Mucosa of descending colon (tissue), 3 donors: ENCODE measurements at regions not wholly inside any gene's neighbourhood (a gene's known extent, or its start where the extent isn't known, plus 50 kb on each side); places are given as distances from the start of the nearest gene placed in this dataset.

Experiments used
- ATAC-seq: fragments of 200-7000 bp; cut with Tn5 transposase; one replicate; pipeline ENCODE4 v1.9.1; 2020; ENCODE audit warnings: mild to moderate bottlenecking, moderate library complexity
- DNase-seq, 3 donors: peaks; one replicate each; pipeline ENCODE4 v3.0.0-alpha.2; 2020
- H3K36me3 ChIP-seq: fragments of 200-600 bp; one replicate; pipeline ENCODE4 v1.8.0; 2021; ENCODE audit warnings: low read depth, mild to moderate bottlenecking
- H3K4me1 ChIP-seq: fragments of 200-600 bp; one replicate; pipeline ENCODE4 v1.8.0; 2021; ENCODE audit warnings: low read depth, mild to moderate bottlenecking
- H3K4me3 ChIP-seq: fragments of 200-600 bp; one replicate; pipeline ENCODE4 v1.8.0; 2021; ENCODE audit warnings: mild to moderate bottlenecking
- H3K9me3 ChIP-seq: fragments of 200-600 bp; one replicate; pipeline ENCODE4 v1.8.0; 2021; ENCODE audit warnings: mild to moderate bottlenecking
- intact Hi-C, 2 donors: fragments of 100-400 bp; cut with DNase I in 1 of 2; cut with micrococcal nuclease in 1 of 2; formaldehyde crosslinking; loops; one replicate each; pipeline versions ENCODE4 v1.11.0 to v1.11.1; 2022; cut with DNase I, micrococcal nuclease
- TF ChIP-seq, protein P1 (sequence below): fragments of 200-600 bp; IDR thresholded peaks from one replicate; pipeline ENCODE4 v1.8.0; 2022; ENCODE audit warnings: antibody characterized with exemption, mild to moderate bottlenecking
- donor health status: DM: no; HTN: no; CAD: no; lungs with moderate emphysema.
- donor health status: DM: no; HTN: no; CAD: no.
- donor health status: DM: no; HTN: yes; CAD: no.

DNA sequence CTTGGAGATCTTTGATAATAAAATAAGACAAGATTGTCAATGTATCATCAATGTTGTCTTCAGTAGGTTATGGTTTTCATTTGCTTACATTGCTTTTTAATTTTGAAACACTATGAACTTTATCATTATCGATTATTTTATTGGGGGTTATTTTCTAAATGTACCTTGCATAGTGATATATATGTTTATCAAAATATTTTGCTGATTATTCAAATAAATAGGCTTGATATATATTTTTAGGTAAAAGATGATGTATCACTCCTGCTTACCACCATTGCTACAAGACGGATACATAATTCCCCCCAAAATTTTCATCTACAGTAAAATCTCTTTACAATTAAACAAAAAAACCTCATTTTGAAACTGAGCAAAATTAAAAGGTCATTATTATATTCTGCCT is 293.8 kb downstream of the SUCLG1 start:
- no peaks in the 10 kb centered on the region for H3K4me1 ChIP-seq
- intact Hi-C loops: no loop called here
- no peaks in the 10 kb centered on the region for H3K36me3 ChIP-seq
- DNase-seq: no peak
- no peak for ATAC-seq
- H3K4me3 ChIP-seq: no peak overlapping the region
- H3K9me3 ChIP-seq: no peaks in the 10 kb centered on the region
- TF ChIP-seq, protein P1, sequence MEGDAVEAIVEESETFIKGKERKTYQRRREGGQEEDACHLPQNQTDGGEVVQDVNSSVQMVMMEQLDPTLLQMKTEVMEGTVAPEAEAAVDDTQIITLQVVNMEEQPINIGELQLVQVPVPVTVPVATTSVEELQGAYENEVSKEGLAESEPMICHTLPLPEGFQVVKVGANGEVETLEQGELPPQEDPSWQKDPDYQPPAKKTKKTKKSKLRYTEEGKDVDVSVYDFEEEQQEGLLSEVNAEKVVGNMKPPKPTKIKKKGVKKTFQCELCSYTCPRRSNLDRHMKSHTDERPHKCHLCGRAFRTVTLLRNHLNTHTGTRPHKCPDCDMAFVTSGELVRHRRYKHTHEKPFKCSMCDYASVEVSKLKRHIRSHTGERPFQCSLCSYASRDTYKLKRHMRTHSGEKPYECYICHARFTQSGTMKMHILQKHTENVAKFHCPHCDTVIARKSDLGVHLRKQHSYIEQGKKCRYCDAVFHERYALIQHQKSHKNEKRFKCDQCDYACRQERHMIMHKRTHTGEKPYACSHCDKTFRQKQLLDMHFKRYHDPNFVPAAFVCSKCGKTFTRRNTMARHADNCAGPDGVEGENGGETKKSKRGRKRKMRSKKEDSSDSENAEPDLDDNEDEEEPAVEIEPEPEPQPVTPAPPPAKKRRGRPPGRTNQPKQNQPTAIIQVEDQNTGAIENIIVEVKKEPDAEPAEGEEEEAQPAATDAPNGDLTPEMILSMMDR: no peak

DNA sequence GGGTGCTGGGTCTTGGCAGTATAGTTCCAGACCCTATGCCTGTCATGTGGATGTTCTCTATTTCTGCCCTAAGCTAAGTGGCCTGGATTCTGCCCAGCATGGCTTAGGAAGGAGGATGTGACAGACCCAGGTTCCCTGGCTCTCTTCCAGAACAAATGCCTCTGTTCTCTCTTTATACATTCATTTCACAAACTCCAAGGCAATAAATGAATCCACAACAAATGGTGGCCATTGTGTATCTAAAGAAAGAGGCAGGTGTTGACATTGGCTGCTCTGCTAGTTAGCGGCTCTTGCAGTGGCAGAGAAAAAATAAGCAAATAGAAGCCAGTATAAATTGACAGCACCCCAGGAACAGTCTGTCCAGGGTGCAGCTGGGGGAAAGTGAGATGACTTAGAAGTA is 298.6 kb downstream of the SUCLG1 start:
- TF ChIP-seq, protein P1: no peak
- intact Hi-C loops: no loop called here
- no peak for DNase-seq
- H3K4me3 ChIP-seq: no peak overlapping the region
- no peaks in the 10 kb centered on the region for H3K4me1 ChIP-seq
- no peak for ATAC-seq
- no peaks in the 10 kb centered on the region for H3K9me3 ChIP-seq
- no peaks in the 10 kb centered on the region for H3K36me3 ChIP-seq

DNA sequence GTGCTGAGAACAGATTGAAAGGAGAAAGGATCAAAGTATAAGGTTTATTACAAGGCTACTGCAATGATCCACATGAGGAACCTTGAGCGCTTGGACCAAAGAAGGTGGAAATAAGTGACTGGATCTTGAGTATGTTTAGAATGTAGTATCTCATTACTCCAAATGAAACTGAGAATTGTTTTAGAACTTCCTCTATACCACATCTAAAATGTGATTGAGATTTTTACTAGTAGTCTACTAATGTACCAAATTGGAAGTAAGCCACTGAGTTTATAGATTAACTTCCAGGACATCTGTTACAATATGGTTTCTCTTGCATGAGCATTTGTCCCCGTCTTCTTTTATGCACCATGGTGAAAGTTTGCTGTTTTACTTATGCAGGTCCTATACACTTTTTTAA is 300.5 kb downstream of the SUCLG1 start:
- Histone ChIP-seq H3K9me3 (no peaks in the 10 kb centered on the region), H3K4me1 (no peaks in the 10 kb centered on the region), H3K4me3 (no peak overlapping the region), H3K36me3 (no peaks in the 10 kb centered on the region)
- DNase-seq (no peak), ATAC-seq (no peak)
- TF ChIP-seq, protein P1: no peak
- intact Hi-C loops: no loop called here

DNA sequence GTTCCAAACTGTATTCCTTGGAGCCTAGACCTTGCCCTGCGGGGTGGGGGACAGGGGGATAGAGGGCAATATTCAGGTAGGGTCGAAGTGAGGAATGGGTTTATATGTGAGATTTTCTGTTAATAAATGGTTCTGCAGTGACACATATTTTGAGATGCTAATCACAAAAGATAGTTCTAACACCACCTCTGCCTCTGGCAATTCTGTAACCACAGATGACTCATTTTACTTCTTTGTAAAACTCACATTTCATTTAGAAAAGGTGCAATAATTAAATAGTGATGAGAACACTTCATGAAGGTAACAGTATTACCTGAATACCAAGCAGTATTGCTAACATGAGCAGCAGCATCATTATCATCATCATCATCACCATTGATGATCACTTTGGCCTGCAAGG is 306.6 kb downstream of the SUCLG1 start:
- TF ChIP-seq, protein P1: no peak
- H3K4me1 ChIP-seq: no peaks in the 10 kb centered on the region
- DNase-seq: no peak
- no peak for ATAC-seq
- H3K9me3 ChIP-seq: no peaks in the 10 kb centered on the region
- H3K4me3 ChIP-seq: no peak overlapping the region
- no peaks in the 10 kb centered on the region for H3K36me3 ChIP-seq
- intact Hi-C loops: no loop called here

DNA sequence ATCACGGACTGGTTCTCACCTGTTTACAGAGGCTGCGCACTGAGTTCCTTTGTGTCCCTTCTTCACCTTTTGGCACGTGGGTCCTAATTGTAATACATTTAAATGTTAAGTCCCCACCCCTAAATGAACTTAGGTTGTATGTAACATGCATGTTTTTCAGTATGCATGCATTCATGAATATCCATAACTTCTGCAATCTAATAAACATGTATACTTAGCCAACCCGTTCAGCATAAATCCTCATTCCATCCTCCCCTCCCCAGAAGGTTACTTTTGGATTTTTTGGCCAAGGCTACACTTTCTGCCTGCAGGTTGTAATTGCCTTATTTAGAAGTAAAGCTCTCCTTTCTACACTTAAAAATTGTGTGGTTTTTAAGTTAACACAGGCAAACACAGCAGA is 314.7 kb downstream of the SUCLG1 start:
- H3K4me3 ChIP-seq: no peak overlapping the region
- ATAC-seq: no peak
- H3K36me3 ChIP-seq: no peaks in the 10 kb centered on the region
- no peaks in the 10 kb centered on the region for H3K9me3 ChIP-seq
- no peak for DNase-seq
- TF ChIP-seq, protein P1: no peak
- no peaks in the 10 kb centered on the region for H3K4me1 ChIP-seq
- intact Hi-C loops: no loop called here

DNA sequence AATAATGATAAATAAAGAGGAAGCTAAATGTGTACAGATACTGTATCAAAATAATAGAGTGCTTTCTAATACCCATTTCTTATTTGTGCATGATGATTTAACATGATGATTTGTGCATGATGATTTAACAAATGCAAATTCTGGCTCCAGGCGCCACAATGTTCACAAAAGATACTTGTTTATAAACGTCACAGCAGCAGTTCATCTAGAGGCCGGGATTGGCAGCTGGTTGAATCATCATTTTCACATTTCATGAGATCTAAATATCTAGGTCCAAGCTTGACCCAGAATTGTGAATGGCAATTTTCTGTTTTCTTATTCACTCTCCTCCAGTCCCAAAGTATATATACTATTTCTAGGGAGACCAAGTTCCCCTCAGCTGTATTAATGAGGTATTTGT is 322.0 kb downstream of the SUCLG1 start:
- Histone ChIP-seq H3K4me3 (no peak overlapping the region), H3K36me3 (no peaks in the 10 kb centered on the region), H3K9me3 (no peaks in the 10 kb centered on the region), H3K4me1 (no peaks in the 10 kb centered on the region)
- DNase-seq (no peak), ATAC-seq (no peak)
- intact Hi-C loops: no loop called here
- TF ChIP-seq, protein P1: no peak
